Endothelial cell (in vitro differentiated cells): ENCODE measurements at regions not wholly inside any gene's neighbourhood (a gene's known extent, or its start where the extent isn't known, plus 50 kb on each side); places are given as distances from the start of the nearest gene placed in this dataset.

ENCODE experiments used
- DNase-seq: peaks from one replicate; pipeline ENCODE4 v3.0.0; 2021; ENCODE audit warnings: low spot score
- H3K27ac Mint-ChIP-seq: one replicate; pipeline ENCODE4 v1.8.0; 2021; ENCODE audit warnings: mixed read lengths, inconsistent platforms; ENCODE audit not compliant: unreplicated experiment
- H3K27me3 Mint-ChIP-seq: one replicate; pipeline ENCODE4 v1.8.0; 2021; ENCODE audit warnings: mild to moderate bottlenecking, moderate library complexity, mixed read lengths, inconsistent platforms; ENCODE audit not compliant: unreplicated experiment
- H3K36me3 Mint-ChIP-seq: one replicate; pipeline ENCODE4 v1.8.0; 2021; ENCODE audit warnings: mild to moderate bottlenecking, low read depth, mixed read lengths, inconsistent platforms; ENCODE audit not compliant: unreplicated experiment
- H3K4me1 Mint-ChIP-seq: one replicate; pipeline ENCODE4 v1.8.0; 2021; ENCODE audit warnings: mild to moderate bottlenecking, mixed read lengths, inconsistent platforms; ENCODE audit not compliant: unreplicated experiment
- H3K4me3 Mint-ChIP-seq: one replicate; pipeline ENCODE4 v1.8.0; 2021; ENCODE audit warnings: mild to moderate bottlenecking, mixed read lengths, inconsistent platforms; ENCODE audit not compliant: unreplicated experiment
- H3K9me3 Mint-ChIP-seq: one replicate; pipeline ENCODE4 v1.8.0; 2021; ENCODE audit warnings: mixed read lengths, inconsistent platforms; ENCODE audit not compliant: unreplicated experiment
- CTCF ChIP-seq: fragments of 200-600 bp; sonication (generic); IDR thresholded peaks from one replicate; pipeline ENCODE4 v1.5.0; 2021; ENCODE audit warnings: antibody characterized with exemption; ENCODE audit not compliant: unreplicated experiment

DNA sequence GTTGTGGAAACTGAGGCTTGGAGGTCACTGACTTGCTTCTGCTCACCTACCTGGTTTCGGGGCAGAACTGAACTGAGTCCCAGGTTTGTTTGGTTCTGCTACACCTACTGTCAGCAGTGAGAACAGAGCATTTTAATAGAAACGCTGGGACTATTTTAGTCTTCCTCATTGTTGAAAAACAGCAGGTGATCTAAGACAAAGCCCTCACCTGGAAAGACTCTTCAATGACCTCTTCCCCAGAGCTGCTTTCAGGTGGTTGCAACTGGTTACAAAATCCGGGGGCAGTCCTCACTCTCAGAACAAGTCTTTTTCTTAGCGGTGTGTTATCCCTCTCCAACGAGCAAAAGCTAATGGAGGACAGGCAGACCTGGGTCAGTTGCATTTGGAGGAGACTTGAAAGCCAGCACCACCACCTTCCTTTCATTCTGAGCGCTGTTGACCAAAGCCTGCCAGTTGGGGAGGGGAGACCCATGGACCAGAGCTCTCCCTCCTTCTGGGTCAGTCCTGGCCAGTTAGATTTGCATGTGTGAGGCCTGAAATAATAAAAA, 217.0 kb downstream of the NCK2 start:
- Mint-ChIP-seq H3K9me3 (no peaks in the 10 kb centered on the region), H3K27ac (no peak overlapping the region), H3K27me3 (peaks cover 4% of the 10 kb centered on the region), H3K4me3 (no peak overlapping the region), H3K36me3 (no peaks in the 10 kb centered on the region), H3K4me1 (no peaks in the 10 kb centered on the region)
- no peak for TF ChIP-seq CTCF
- no peak for DNase-seq

DNA sequence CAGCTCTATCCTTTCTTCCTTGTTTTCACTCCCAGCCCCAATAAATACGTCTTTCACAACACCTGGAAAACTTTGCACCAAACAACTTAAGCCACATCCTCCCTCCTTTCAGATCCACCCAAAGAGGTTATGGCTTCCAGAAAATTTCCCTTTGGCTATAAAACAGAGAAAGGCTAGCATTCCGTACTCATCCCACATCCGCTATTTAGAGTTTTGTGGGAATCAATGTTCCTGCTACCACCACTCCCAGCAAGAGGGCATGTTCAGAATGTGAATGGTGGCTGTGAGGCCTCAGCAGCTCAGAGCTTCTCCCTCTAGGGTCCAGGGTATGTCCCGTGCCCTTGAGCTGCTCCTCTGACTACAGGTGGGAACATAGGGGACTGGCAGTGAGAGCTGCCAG, 214.6 kb downstream of the NCK2 start:
- Mint-ChIP-seq H3K9me3 (no peaks in the 10 kb centered on the region), H3K27ac (no peak overlapping the region), H3K4me1 (peaks cover 11% of the 10 kb centered on the region), H3K4me3 (no peak overlapping the region), H3K36me3 (no peaks in the 10 kb centered on the region), H3K27me3 (peaks cover 1% of the 10 kb centered on the region)
- TF ChIP-seq CTCF, result no peak
- no peak for DNase-seq

- Mint-ChIP-seq H3K27ac (no peak overlapping the region), H3K27me3 (peaks cover 3% of the 10 kb centered on the region), H3K4me1 (peaks cover 36% of the 10 kb centered on the region), H3K9me3 (no peaks in the 10 kb centered on the region), H3K4me3 (no peak overlapping the region), H3K36me3 (no peaks in the 10 kb centered on the region)
- DNase-seq, result no peak
- no peak for TF ChIP-seq CTCF
These were observed 210.2 kb downstream of the NCK2 start for GRCh38 chr2:105954891-105955290.

DNA sequence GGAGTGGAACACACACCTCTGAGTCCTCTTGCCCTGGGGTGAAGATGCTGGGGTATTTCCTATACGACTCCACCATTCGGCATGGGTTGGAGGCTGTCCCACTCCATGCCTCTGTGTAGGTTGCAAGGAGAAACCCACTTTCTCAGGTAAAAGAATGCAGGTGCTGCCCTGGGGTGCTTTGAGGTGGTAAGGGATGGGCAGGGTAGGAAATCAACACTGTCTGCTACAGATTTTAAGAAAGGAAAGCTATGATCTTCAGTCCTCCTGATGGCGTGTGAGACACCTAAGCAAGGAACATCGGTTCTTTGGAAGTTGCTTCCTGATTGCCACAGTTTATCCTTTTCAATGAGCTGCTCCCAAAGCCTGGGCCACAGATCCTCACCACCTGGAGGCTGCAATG, 209.2 kb downstream of the NCK2 start:
- DNase-seq, result no peak
- Mint-ChIP-seq H3K4me3 (no peak overlapping the region), H3K36me3 (no peaks in the 10 kb centered on the region), H3K9me3 (no peaks in the 10 kb centered on the region), H3K4me1 (peaks cover 36% of the 10 kb centered on the region), H3K27me3 (peaks cover 3% of the 10 kb centered on the region), H3K27ac (no peak overlapping the region)
- no peak for TF ChIP-seq CTCF

DNA sequence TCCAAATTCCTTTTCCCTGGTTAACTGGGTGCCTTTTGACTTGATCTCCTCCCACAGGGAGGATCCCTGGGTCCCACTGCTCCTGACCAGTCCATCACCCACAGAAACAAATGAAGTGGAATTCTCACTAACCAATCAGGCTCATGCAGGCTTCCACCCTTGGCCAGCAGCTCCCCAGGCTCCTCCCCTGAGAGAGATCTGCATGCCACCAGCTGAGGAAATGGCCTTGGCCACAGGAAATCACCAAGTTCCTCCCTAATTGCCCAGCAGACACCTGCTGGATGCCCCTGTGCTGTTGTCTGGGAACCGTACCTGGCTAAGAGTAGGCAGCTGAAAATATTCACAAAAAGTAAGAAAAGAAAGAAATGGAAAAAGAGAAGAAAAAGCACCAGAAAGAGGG, 207.4 kb downstream of the NCK2 start:
- no peak for DNase-seq
- H3K36me3 Mint-ChIP-seq, result no peaks in the 10 kb centered on the region

More for the DNA sequence above, 207.4 kb downstream of the NCK2 start:
- peaks cover 3% of the 10 kb centered on the region for H3K27me3 Mint-ChIP-seq
- H3K4me1 Mint-ChIP-seq, result peaks cover 36% of the 10 kb centered on the region
- no peak overlapping the region for H3K4me3 Mint-ChIP-seq
- no peak for TF ChIP-seq CTCF
- H3K27ac Mint-ChIP-seq, result no peak overlapping the region
- H3K9me3 Mint-ChIP-seq, result no peaks in the 10 kb centered on the region
